GM12892 (cell line): ENCODE measurements at regions not wholly inside any gene's neighbourhood (a gene's known extent, or its start where the extent isn't known, plus 50 kb on each side); places are given as distances from the start of the nearest gene placed in this dataset.
"Not testable (repeated sequence)": the region's sequence is repeated elsewhere in the genome, so short reads cannot be mapped to it uniquely, and the experiment has no call there.

Experiments
- DNase-seq: peaks from one replicate; pipeline ENCODE4 v3.0.0; 2011; ENCODE audit not compliant: insufficient read length
- FAIRE-seq: peaks from 2 replicates; lab custom pipeline; 2011; peaks lifted over from hg19 to GRCh38; lab: Jason Lieb, UNC
- POLR2A ChIP-seq: IDR thresholded peaks from 2 replicates; pipeline ENCODE4 v1.6.1; 2011; ENCODE audit warnings: low read depth, low read length, control low read depth
- POLR2AphosphoS5 ChIP-seq: IDR thresholded peaks from 2 replicates; pipeline ENCODE4 v1.6.1; 2011; ENCODE audit warnings: low read depth, low read length, control low read depth
- TAF1 ChIP-seq: IDR thresholded peaks from 2 replicates; pipeline ENCODE4 v1.6.1; 2011; ENCODE audit warnings: low read depth, mild to moderate bottlenecking, control low read depth, low read length, borderline replicate concordance

- peak; percentile 93 for FAIRE-seq
- TF ChIP-seq POLR2A = no peak
- no peak for TF ChIP-seq POLR2AphosphoS5
- TF ChIP-seq TAF1 = no peak
- no peak for DNase-seq
Measured at GRCh38 chr2:60354713-60355112, 198.7 kb downstream of the BCL11A start.

GRCh38 chr2:60353863-60354262 is 199.6 kb downstream of the BCL11A start:
- TF ChIP-seq POLR2AphosphoS5 (no peak), TAF1 (no peak), POLR2A (no peak)
- FAIRE-seq (no peak), DNase-seq (no peak)

- FAIRE-seq (no peak), DNase-seq (no peak)
- TF ChIP-seq POLR2AphosphoS5 = no peak
- no peak for TF ChIP-seq POLR2A
- no peak for TF ChIP-seq TAF1
Measured at GRCh38 chr2:60353406-60353800, 200.1 kb downstream of the BCL11A start.

- peak; percentile 91 for FAIRE-seq
- TF ChIP-seq POLR2AphosphoS5 = no peak
- TF ChIP-seq POLR2A = no peak
- no peak for TF ChIP-seq TAF1
- no peak for DNase-seq
Measured at GRCh38 chr2:60352491-60353405, 200.7 kb downstream of the BCL11A start.

GRCh38 chr2:60351802-60352201 is 201.7 kb downstream of the BCL11A start:
- TF ChIP-seq POLR2AphosphoS5 (no peak), POLR2A (no peak), TAF1 (no peak)
- FAIRE-seq (peak; percentile 56), DNase-seq (no peak)

- peak; percentile 50 for FAIRE-seq
Measured at GRCh38 chr2:60351321-60351720, 202.1 kb downstream of the BCL11A start.

GRCh38 chr2:60350791-60351190 is 202.7 kb downstream of the BCL11A start:
- DNase-seq (no peak), FAIRE-seq (no peak)
- TF ChIP-seq POLR2A (no peak), TAF1 (no peak), POLR2AphosphoS5 (no peak)

More at GRCh38 chr2:60351321-60351720, 202.1 kb downstream of the BCL11A start:
- TF ChIP-seq POLR2AphosphoS5 = no peak
- TF ChIP-seq POLR2A = no peak
- no peak for TF ChIP-seq TAF1
- no peak for DNase-seq

GRCh38 chr2:60347781-60348180 is 205.7 kb downstream of the BCL11A start:
- TF ChIP-seq POLR2AphosphoS5 (no peak), POLR2A (no peak), TAF1 (no peak)
- DNase-seq = no peak

GRCh38 chr2:60342491-60342890 is 211.0 kb downstream of the BCL11A start:
- not testable (repeated sequence) for FAIRE-seq, DNase-seq

More at GRCh38 chr2:60347781-60348180, 205.7 kb downstream of the BCL11A start:
- FAIRE-seq = no peak

- DNase-seq (no peak), FAIRE-seq (no peak)
- TF ChIP-seq POLR2AphosphoS5 = no peak
- no peak for TF ChIP-seq TAF1
- no peak for TF ChIP-seq POLR2A
Measured at GRCh38 chr2:60341151-60341550, 212.3 kb downstream of the BCL11A start.

GRCh38 chr2:60339286-60339685 is 214.2 kb downstream of the BCL11A start:
- FAIRE-seq (no peak), DNase-seq (no peak)
- TF ChIP-seq POLR2AphosphoS5 (no peak), TAF1 (no peak), POLR2A (no peak)

- no peak for DNase-seq
- no peak for TF ChIP-seq POLR2AphosphoS5
- TF ChIP-seq TAF1 = no peak
- FAIRE-seq = peak; percentile 63
Measured at GRCh38 chr2:60337142-60337497, 216.3 kb downstream of the BCL11A start.
